ENCODE measurements at regions not wholly inside any gene's neighbourhood (a gene's known extent, or its start where the extent isn't known, plus 50 kb on each side); places are given as distances from the start of the nearest gene placed in this dataset.

GRCh38 chr2:16430846-16431245, 234.8 kb downstream of the CYRIA start:
- no peak for DNase-seq
- 60 to 61% methylated on average over 3 of the region's 3 CpGs for WGBS, 2 donors
- TF ChIP-seq POLR2A (IDR thresholded peaks at IDR 0.05), result no peak
- TF ChIP-seq, protein P1, sequence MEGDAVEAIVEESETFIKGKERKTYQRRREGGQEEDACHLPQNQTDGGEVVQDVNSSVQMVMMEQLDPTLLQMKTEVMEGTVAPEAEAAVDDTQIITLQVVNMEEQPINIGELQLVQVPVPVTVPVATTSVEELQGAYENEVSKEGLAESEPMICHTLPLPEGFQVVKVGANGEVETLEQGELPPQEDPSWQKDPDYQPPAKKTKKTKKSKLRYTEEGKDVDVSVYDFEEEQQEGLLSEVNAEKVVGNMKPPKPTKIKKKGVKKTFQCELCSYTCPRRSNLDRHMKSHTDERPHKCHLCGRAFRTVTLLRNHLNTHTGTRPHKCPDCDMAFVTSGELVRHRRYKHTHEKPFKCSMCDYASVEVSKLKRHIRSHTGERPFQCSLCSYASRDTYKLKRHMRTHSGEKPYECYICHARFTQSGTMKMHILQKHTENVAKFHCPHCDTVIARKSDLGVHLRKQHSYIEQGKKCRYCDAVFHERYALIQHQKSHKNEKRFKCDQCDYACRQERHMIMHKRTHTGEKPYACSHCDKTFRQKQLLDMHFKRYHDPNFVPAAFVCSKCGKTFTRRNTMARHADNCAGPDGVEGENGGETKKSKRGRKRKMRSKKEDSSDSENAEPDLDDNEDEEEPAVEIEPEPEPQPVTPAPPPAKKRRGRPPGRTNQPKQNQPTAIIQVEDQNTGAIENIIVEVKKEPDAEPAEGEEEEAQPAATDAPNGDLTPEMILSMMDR (IDR thresholded peaks at IDR 0.05), result no peak
- no peaks in the 10 kb centered on the region for H3K36me3 ChIP-seq
- H3K4me3 ChIP-seq, result no peak overlapping the region
- intact Hi-C loops (cut with DNase I), result no loop called here
- H3K4me1 ChIP-seq, result peaks cover 0 to 1% (median 0%) of the 10 kb centered on the region in 3 donors
- H3K27me3 ChIP-seq, result no peaks in the 10 kb centered on the region
- no peak overlapping the region for H3K27ac ChIP-seq
- H3K9me3 ChIP-seq, result no peaks in the 10 kb centered on the region

- H3K27me3 ChIP-seq, result no peaks in the 10 kb centered on the region
- no peak overlapping the region for H3K4me3 ChIP-seq
- DNase-seq, result no peak
- TF ChIP-seq POLR2A (IDR thresholded peaks at IDR 0.05), result no peak
- TF ChIP-seq, protein P1 (IDR thresholded peaks at IDR 0.05), result no peak
- intact Hi-C loops (cut with DNase I), result no loop called here
- WGBS, 2 donors, result 25 to 50% methylated on average over 2 of the region's 2 CpGs
- peaks cover 0 to 9% (median 0%) of the 10 kb centered on the region in 3 donors for H3K4me1 ChIP-seq
- H3K27ac ChIP-seq, result no peak overlapping the region
- H3K36me3 ChIP-seq, result no peaks in the 10 kb centered on the region
- H3K9me3 ChIP-seq, result no peaks in the 10 kb centered on the region
These were observed 236.0 kb downstream of the CYRIA start for GRCh38 chr2:16429431-16430145.

GRCh38 chr2:16429002-16429401, 236.6 kb downstream of the CYRIA start:
- intact Hi-C loops (cut with DNase I), result no loop called here
- TF ChIP-seq POLR2A (IDR thresholded peaks at IDR 0.05), result no peak
- TF ChIP-seq, protein P1 (IDR thresholded peaks at IDR 0.05), result no peak
- H3K4me3 ChIP-seq, result no peak overlapping the region
- 58 to 59% methylated on average over 2 of the region's 2 CpGs for WGBS, 2 donors
- H3K4me1 ChIP-seq, result peaks cover 0 to 9% (median 0%) of the 10 kb centered on the region in 3 donors
- no peak for DNase-seq
- no peaks in the 10 kb centered on the region for H3K9me3 ChIP-seq
- H3K27ac ChIP-seq, result no peak overlapping the region
- no peaks in the 10 kb centered on the region for H3K27me3 ChIP-seq
- H3K36me3 ChIP-seq, result no peaks in the 10 kb centered on the region

GRCh38 chr2:16425462-16426336, 239.9 kb downstream of the CYRIA start:
- Histone ChIP-seq H3K4me1 (peaks cover 0 to 9% (median 0%) of the 10 kb centered on the region in 3 donors), H3K36me3 (no peaks in the 10 kb centered on the region), H3K9me3 (no peaks in the 10 kb centered on the region), H3K27ac (no peak overlapping the region), H3K4me3 (no peak overlapping the region), H3K27me3 (no peaks in the 10 kb centered on the region)
- no peak for DNase-seq
- TF ChIP-seq, protein P1 (IDR thresholded peaks at IDR 0.05), result no peak
- no peak for TF ChIP-seq POLR2A (IDR thresholded peaks at IDR 0.05)
- 7 to 11% methylated on average over 6 of the region's 6 CpGs for WGBS, 2 donors
- intact Hi-C loops (cut with DNase I), result no loop called here

DNA sequence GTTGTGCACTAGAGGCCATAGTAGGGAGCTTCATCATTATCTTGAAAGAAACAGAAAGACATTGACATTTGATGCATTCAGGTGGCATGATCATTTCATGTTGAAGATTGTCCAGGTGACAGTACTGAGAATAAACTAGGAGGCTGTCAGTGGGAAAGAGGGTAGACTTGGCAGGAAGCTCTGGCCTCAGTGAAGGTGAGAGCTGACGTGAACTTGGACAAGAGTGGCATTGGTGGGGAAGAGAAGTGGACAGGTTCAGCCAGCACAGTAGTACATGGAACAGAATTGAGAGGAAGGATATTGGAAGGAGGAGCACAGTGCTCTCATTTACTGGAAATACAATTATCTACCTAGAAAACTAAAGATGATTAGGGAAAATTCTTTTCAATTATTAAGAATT, 245.2 kb downstream of the CYRIA start:
- intact Hi-C loops (cut with DNase I), result no loop called here
- WGBS, 2 donors, result 72 to 73% methylated on average over 1 of the region's 1 CpG
- no peak for DNase-seq
- Histone ChIP-seq H3K27ac (no peak overlapping the region), H3K27me3 (no peaks in the 10 kb centered on the region), H3K9me3 (no peaks in the 10 kb centered on the region), H3K4me3 (no peak overlapping the region), H3K36me3 (no peaks in the 10 kb centered on the region), H3K4me1 (peaks cover 0 to 3% (median 0%) of the 10 kb centered on the region in 3 donors)
- TF ChIP-seq, protein P1 (IDR thresholded peaks at IDR 0.05), result no peak
- no peak for TF ChIP-seq POLR2A (IDR thresholded peaks at IDR 0.05)
